Heart left ventricle (tissue), 16 donors: ENCODE measurements at regions not wholly inside any gene's neighbourhood (a gene's known extent, or its start where the extent isn't known, plus 50 kb on each side); places are given as distances from the start of the nearest gene placed in this dataset.

ENCODE experiments used
- ATAC-seq, 4 donors: fragments of 200-7000 bp; cut with Tn5 transposase; one replicate each; pipeline ENCODE4 v1.9.1; 2020 to 2022; ENCODE audit warnings: moderate library complexity in 4 of 4, mild to moderate bottlenecking in 3 of 4, moderate number of reproducible peaks in 1 of 4
- DNase-seq, 5 donors: peaks; one replicate each; pipeline ENCODE4 v3.0.0-alpha.2; 2020
- H3K27ac ChIP-seq, 12 donors: fragments of 200-600 bp; sonication (generic) in 4 of 12; one replicate each; pipeline versions ENCODE4 v1.5.0 to v1.8.0; 2016 to 2022; ENCODE audit warnings: mild to moderate bottlenecking in 2 of 12
- H3K27me3 ChIP-seq, 9 donors: fragments of 200-600 bp; sonication (generic) in 2 of 9; one replicate each; pipeline versions ENCODE4 v1.5.1 to v1.8.0; 2016 to 2022; ENCODE audit warnings: mild to moderate bottlenecking in 3 of 9
- H3K36me3 ChIP-seq, 9 donors: fragments of 200-600 bp; sonication (generic) in 2 of 9; one replicate each; pipeline versions ENCODE4 v1.5.0 to v1.8.0; 2018 to 2022; ENCODE audit warnings: mild to moderate bottlenecking in 2 of 9
- H3K4me1 ChIP-seq, 12 donors: fragments of 200-600 bp; sonication (generic) in 4 of 12; one replicate each; pipeline versions ENCODE4 v1.5.0 to v1.8.0; 2016 to 2022; ENCODE audit warnings: mild to moderate bottlenecking in 3 of 12
- H3K4me3 ChIP-seq, 12 donors: fragments of 200-600 bp; sonication (generic) in 4 of 12; one replicate each; pipeline versions ENCODE4 v1.5.0 to v1.8.0; 2017 to 2022; ENCODE audit warnings: mild to moderate bottlenecking in 9 of 12, moderate library complexity in 4 of 12
- H3K9me3 ChIP-seq, 12 donors: fragments of 200-600 bp; sonication (generic) in 4 of 12; one replicate each; pipeline versions ENCODE4 v1.5.0 to v1.8.0; 2016 to 2022; ENCODE audit warnings: mild to moderate bottlenecking in 1 of 12
- POLR2A ChIP-seq, 2 donors: fragments of 450-650 bp; IDR thresholded peaks; one replicate each; pipeline ENCODE4 v1.6.1; 2017; ENCODE audit warnings: antibody characterized with exemption in 2 of 2, mild to moderate bottlenecking in 2 of 2, moderate library complexity in 2 of 2
- WGBS, 4 donors: extraction: QIAGEN DNeasy Blood & Tissue Kit in 2 of 4; methylation state at CpG; one replicate each; pipeline versions ENCODE4 v1.1.5 to v1.1.7; 2013 to 2018; 5-methylcytosine and 5-hydroxymethylcytosine counted together
- intact Hi-C, 10 donors: fragments of 100-400 bp; cut with DNase I; formaldehyde crosslinking; loops; one replicate each; pipeline versions ENCODE4 v1.11.1 to v1.14.2; 2022
- TF ChIP-seq, protein P1 (sequence below), 12 donors: fragments of 200-600 bp; sonication (generic) in 4 of 12; IDR thresholded peaks; one replicate each; pipeline versions ENCODE4 v1.5.0 to v1.8.0; 2018 to 2022; ENCODE audit warnings: antibody characterized with exemption in 12 of 12, mild to moderate bottlenecking in 5 of 12
- donor health status: ischemic (EF 13 %, LVEDD 7.1; RV severe dilation, severe dysfunction).
- donor health status: healthy with polysubstance abuse.
- donor health status: DM: no; HTN: yes; CAD: no.
- donor health status: DM: no; HTN: no; CAD: no.
- donor health status: ischemic (EF 25% LVEDD 6.9; RV normal size, moderate dysfunction).
- donor health status: ischemic (EF 25% LVEDD 5.7; RV mildly dilated, moderate dysfunction).
- donor health status: healthy.
- donor health status: DM: yes; HTN: yes; CAD: no.
- donor health status: ischemic (EF 35%, LVEDD 5.7; RV mildly dilated, moderate dysfunction).
- donor health status: nonischemic (EF 11% LVEDD 7.7; RV severe dilation, severe dysfunction).
- donor health status: DM: yes; HTN: yes; CAD: no.
- donor health status: PGD.
- donor health status: ischemic (EF 29% LVEDD 5.4; RV normal size, mild dysfunction).
- donor health status: nonischemic (EF 23%, LVEDD 6.1; RV moderate dilation, normal function).

DNA sequence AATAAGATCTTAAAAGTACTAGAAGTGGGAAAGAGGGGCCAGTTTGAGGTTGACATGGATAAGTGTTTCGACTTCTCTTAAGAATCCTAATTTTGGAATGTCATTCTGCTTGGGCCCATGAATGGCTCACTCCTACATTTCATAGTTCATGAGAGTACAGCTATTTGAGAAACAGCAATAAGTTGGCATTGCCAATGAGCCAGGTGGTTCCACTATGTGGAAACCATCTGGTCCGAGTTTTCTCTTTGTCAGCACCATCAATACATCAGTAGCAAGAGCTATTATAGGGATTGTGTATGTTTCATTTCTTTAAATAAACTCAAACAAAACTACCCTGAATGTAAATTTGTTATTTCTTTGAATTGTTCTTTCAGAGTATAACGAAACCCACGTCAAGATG is 78.1 kb upstream of the NEBL start:
- TF ChIP-seq POLR2A (IDR thresholded peaks at IDR 0.05), result no peak
- TF ChIP-seq, protein P1, sequence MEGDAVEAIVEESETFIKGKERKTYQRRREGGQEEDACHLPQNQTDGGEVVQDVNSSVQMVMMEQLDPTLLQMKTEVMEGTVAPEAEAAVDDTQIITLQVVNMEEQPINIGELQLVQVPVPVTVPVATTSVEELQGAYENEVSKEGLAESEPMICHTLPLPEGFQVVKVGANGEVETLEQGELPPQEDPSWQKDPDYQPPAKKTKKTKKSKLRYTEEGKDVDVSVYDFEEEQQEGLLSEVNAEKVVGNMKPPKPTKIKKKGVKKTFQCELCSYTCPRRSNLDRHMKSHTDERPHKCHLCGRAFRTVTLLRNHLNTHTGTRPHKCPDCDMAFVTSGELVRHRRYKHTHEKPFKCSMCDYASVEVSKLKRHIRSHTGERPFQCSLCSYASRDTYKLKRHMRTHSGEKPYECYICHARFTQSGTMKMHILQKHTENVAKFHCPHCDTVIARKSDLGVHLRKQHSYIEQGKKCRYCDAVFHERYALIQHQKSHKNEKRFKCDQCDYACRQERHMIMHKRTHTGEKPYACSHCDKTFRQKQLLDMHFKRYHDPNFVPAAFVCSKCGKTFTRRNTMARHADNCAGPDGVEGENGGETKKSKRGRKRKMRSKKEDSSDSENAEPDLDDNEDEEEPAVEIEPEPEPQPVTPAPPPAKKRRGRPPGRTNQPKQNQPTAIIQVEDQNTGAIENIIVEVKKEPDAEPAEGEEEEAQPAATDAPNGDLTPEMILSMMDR (IDR thresholded peaks at IDR 0.05), result no peak
- intact Hi-C loops, result no loop called here
- 87 to 93% (median 91%) methylated on average over 4 of the region's 4 CpGs for WGBS, 4 donors

GRCh38 chr10:20972925-20973324 is 75.8 kb upstream of the NEBL start:
- intact Hi-C loops, result no loop called here
- Histone ChIP-seq H3K4me3 (no peak overlapping the region), H3K27me3 (no peaks in the 10 kb centered on the region), H3K36me3 (no peaks in the 10 kb centered on the region), H3K27ac (no peak overlapping the region), H3K4me1 (peaks cover 0 to 8% (median 3%) of the 10 kb centered on the region in 12 donors), H3K9me3 (no peaks in the 10 kb centered on the region)
- WGBS, 4 donors, result 69 to 87% (median 77%) methylated on average over 2 of the region's 2 CpGs
- DNase-seq (no peak), ATAC-seq (no peak)
- TF ChIP-seq, protein P1 (IDR thresholded peaks at IDR 0.05), result no peak
- TF ChIP-seq POLR2A (IDR thresholded peaks at IDR 0.05), result no peak

More for the DNA sequence above, 78.1 kb upstream of the NEBL start:
- H3K36me3 ChIP-seq, result no peaks in the 10 kb centered on the region
- H3K27ac ChIP-seq, result no peak overlapping the region
- no peaks in the 10 kb centered on the region for H3K9me3 ChIP-seq
- no peak for ATAC-seq
- DNase-seq, result no peak
- H3K4me1 ChIP-seq, result peaks cover 0 to 18% (median 4%) of the 10 kb centered on the region in 12 donors
- H3K27me3 ChIP-seq, result no peaks in the 10 kb centered on the region
- H3K4me3 ChIP-seq, result no peak overlapping the region

- no peak for TF ChIP-seq POLR2A (IDR thresholded peaks at IDR 0.05)
- TF ChIP-seq, protein P1 (IDR thresholded peaks at IDR 0.05), result no peak
- H3K4me1 ChIP-seq, result peaks cover 0 to 8% (median 0%) of the 10 kb centered on the region in 12 donors
- DNase-seq (no peak), ATAC-seq (no peak)
- H3K27me3 ChIP-seq, result no peaks in the 10 kb centered on the region
- WGBS, 4 donors, result 67 to 79% (median 71%) methylated on average over 3 of the region's 3 CpGs
- H3K4me3 ChIP-seq, result no peak overlapping the region
- no peak overlapping the region for H3K27ac ChIP-seq
- no peaks in the 10 kb centered on the region for H3K9me3 ChIP-seq
- H3K36me3 ChIP-seq, result no peaks in the 10 kb centered on the region
- intact Hi-C loops, result no loop called here
These were observed 74.8 kb upstream of the NEBL start for GRCh38 chr10:20971901-20972300.

DNA sequence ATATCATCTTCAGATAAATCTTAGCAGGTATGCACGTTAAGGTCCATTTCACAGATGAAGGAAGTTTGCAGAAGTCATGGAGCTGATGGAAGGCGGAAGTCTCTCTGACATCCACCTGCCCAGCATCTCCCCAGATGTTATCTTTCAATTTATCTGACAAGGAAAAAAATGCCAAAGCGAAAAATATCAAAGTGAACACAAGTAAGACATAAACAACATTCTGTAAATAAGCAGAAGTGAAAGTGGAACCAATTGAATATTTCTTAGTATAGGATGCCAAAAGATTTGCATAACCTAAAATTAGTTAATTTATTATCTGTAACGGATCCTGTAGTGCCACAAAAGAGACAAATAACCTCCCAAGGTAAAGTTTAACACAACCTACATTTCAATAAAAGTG is 73.6 kb upstream of the NEBL start:
- 72 to 75% (median 73%) methylated on average over 4 of the region's 4 CpGs for WGBS, 4 donors
- Histone ChIP-seq H3K27me3 (no peaks in the 10 kb centered on the region), H3K36me3 (no peaks in the 10 kb centered on the region), H3K4me3 (no peak overlapping the region), H3K4me1 (peaks cover 0 to 8% (median 0%) of the 10 kb centered on the region in 12 donors), H3K27ac (no peak overlapping the region), H3K9me3 (no peaks in the 10 kb centered on the region)
- DNase-seq (no peak), ATAC-seq (no peak)
- intact Hi-C loops, result no loop called here
- TF ChIP-seq POLR2A (IDR thresholded peaks at IDR 0.05), result no peak
- TF ChIP-seq, protein P1 (IDR thresholded peaks at IDR 0.05), result no peak
